Lung microvascular endothelial cell (primary cell): ENCODE measurements at regions not wholly inside any gene's neighbourhood (a gene's known extent, or its start where the extent isn't known, plus 50 kb on each side); places are given as distances from the start of the nearest gene placed in this dataset.
"Not testable (repeated sequence)": the region's sequence is repeated elsewhere in the genome, so short reads cannot be mapped to it uniquely, and the experiment has no call there.

Experiments
- DNase-seq, 2 donors: peaks; one replicate each; pipeline versions ENCODE4 v3.0.0 to v3.0.0-alpha.2; 2010; ENCODE audit warnings: low read depth in 2 of 2

DNA sequence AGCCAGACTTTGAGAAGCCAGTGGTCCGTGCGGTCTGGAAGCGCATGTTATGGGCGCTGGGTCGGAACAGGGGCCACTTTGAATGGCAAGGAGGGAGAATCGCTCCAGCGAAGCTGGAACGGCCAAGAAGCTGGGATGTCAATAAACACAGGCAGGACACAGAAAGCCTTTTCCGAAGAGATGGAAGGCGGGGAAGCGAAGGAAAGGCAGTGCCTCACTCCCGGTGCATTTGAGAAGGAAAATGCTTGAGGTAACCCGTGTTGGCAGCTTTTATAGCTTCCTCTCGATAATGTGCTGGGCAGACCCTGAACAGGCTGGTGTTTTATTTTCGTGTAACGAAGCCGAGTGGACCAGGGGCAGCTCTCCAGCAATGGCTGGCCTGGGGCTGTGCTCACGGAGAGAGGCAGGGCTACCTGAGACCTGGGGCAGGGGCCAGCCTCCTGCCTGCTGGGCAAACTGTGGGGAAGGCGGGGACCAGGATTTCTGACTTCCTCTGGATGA lies 84.2 kb upstream of the SPRY4 start:
- no peak for DNase-seq

DNA sequence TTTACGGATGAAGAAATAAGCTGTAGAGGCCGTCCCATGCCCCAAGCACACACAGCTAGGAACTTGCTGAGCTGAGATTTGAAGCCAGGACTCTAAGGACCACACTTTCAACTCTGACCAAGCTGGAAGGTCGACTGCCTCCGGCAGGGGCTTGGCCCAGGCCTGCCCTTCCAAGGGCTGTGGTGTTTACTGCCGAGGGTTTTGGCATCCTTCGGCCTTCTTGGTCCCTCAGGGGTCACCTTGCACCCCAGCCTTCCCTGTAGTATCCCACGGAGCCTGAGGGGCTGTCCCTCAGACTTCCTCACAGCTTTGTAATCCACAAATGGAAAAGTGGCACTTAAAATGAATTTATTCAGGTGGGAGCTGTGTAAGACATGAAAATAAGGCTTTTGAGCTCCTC lies 83.7 kb upstream of the SPRY4 start:
- no peak for DNase-seq

DNA sequence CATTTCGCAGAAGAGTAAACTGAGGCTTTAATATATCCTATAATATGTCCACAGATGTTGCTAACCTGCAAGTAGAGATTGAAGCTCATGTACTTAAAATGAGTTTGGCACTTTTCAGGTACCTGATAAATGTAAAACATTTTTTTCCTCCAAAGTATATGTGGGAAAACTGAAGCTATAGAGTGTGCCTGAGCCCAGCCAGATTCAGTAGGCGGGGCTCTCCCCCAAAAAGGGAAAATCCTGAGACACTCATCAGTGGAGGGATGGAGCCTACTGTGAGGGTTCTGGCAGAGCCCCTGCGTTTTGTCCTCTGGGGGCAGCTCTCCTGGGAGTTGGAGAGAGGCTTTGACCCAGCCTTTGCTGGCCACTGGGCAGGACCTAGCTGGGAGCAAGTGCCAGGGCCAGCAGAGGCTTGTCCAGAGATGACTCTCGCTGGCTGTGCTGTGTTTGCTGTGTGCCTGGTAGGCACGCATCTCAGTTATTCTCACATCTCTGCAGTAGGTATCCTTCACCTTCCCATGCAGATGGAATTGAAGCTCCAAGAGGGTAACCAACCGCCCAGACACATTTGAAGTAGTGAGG lies 81.1 kb upstream of the SPRY4 start:
- no peak for DNase-seq

DNA sequence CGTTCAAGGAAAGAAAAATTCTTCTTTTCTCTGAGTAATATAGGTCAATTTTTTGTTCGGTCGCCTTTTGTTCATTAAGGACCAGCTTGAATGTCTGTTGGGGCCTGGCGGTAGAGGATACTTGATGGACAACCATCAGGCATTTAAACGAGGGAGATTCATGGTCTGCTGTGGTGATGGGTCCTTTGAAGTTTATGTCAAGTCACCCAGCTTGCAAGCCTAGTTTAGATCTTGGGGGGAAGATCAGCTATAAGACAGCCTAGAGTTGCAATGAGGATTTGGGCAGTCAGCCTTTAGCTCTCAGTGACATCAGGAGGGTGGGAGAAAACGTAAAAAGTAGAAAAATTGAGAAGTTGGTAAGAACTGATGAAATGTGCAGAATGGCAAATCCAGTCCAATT lies 80.2 kb upstream of the SPRY4 start:
- no peak for DNase-seq

DNA sequence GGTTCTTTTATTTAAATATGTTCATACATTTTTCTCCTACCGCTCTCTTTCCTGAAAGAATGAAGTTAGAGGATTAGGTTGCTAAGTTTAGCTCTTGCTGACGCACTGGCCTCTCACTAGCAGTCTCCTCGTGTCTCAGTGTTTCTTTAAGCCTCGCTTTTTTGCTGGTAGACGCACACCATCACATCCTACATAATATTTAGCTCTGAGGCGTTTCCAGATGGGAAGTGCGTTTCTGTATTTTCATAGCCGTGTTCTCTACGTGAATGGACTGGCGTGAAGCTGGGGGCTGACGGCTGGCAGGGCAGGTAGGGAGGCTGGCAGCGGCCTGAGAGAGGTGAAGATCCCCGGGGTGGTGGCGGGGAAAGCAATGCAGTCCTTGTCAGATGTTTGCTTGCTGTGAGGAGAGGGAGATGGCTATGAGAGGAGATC lies 79.2 kb upstream of the SPRY4 start:
- no peak for DNase-seq

DNA sequence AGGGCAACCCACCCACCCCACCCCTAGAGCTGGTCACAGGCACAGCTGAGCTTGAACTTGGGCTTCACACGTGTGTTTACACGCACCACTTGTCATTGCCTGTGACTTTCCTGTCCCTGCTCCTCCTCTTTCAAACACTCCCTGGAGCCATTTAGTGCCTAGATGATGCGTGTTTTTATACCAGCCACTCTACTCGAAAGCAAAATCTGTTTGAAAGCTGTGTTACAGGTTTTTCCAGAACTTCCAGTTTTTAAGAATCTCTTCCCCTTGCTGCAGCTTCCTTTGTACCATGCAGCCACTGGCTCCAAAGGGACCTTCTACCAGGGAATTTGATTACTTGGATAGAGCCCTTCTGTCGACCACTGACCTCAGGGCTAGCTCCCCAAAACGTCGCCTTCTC lies 78.8 kb upstream of the SPRY4 start:
- no peak for DNase-seq

DNA sequence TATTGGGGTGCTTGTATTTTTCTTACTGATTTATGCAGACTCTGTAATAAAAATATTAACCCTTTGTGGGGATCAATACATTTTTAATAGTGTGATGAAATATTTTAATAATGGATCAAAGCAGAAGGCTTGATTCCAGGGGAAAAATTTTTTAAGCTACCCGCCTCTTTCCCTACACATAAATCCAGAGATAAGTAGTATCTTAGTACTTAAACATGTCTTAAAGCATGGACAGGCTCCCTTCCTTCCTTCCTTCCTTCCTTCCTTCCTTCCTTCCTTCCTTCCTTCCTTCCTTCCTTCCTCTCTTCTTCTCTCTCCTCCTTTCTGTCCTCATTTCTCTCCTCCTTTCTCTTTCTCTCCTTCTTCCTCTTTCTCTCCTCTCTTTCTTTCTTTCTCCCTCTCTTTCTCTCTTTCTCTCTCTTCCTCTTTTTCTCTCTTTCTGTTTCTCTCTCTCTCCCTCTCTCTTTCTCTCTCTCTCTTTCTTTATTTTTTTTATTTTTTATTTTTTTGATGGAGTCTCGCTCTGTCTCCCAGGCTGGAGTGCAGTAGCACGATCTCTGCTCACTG lies 78.0 kb upstream of the SPRY4 start:
- DNase-seq: no peak

DNA sequence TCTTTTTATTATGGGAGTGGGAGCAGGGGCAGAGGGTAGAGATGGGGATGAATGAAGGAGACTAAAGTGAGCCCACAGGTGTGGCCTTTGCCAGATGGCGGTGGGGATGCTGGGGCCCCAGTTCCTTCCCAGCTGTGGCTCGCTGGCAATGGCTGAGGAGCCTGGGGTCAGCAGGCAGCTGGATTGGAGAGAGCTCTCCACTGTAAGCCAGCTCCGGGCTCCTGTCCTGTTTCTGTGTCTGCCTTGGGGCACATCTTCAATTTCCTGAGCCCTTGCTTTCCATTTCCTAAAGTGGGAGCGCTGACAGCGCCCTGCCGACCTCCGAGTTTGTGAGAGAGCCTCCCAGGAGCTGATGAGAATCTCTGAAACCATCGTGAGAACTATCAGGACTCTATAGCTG lies 75.6 kb upstream of the SPRY4 start:
- no peak for DNase-seq

DNA sequence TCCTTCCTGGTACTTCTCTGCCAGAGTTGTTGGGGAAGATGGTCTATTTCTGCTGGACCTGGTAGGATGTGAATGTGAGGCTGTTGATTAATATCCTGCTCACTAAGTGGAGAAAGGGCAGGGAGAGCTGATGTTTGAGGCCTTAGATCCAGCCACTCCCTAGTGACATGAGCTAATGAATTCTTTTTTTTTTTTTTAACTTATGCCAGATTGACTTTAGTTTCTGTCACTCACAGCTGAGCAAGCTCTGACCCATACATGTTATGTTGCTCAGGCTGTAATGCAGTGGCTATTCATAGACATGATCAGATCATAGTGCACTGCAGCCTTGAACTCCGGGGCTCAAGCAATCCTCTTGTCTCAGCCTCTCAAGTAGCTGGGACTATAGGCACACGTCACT lies 75.1 kb upstream of the SPRY4 start:
- peak in 1 of 2 donors; percentile 50 for DNase-seq

DNA sequence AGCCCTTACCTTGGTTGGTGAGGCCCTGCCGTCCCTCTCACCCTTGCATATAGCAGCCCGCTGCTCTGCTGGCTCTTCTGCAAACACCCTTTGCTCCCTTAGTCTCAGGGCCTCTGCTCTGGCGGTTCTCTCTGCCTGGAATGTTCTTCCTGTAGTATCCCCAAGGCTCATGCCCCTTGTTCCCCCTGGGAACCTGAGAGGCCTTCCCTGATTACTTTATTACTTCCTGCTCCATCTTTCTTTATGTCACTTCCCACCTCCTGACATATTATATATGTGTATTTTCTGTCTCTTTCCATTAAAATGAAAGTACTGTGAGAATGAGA lies 73.9 kb upstream of the SPRY4 start:
- no peak for DNase-seq

DNA sequence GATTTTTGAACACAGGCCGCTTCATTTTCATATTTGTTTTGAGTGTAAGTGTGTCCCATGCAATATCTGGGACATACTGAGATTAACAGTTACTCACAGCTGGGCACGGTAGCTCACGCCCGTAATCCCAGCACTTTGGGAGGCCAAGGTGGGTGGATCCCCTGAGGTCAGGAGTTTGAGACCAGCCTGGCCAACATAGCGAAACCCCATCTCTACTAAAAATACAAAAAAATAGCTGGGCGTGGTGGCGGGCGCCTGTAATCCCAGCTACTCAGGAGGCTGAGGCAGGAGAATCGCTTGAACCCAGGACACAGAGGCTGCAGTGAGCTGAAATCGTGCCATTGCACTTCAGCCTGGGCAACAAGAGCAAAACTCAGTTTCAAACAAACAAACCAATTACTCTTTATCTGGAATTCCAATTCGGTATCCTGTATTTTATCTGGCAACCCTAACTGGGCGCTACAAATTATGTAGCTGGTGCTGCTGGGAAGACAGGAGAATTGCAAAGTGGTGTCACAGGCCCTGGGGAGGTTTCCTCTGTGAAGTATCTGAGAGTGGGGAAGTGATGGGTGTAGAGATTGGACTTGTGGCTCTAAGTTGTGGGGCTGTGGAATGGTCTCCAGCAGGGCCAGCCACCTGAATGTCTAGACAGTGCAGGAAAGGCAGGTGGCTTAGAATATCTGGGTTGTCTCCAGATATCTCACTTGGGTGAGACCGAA lies 73.3 kb upstream of the SPRY4 start:
- DNase-seq: not testable (repeated sequence)

DNA sequence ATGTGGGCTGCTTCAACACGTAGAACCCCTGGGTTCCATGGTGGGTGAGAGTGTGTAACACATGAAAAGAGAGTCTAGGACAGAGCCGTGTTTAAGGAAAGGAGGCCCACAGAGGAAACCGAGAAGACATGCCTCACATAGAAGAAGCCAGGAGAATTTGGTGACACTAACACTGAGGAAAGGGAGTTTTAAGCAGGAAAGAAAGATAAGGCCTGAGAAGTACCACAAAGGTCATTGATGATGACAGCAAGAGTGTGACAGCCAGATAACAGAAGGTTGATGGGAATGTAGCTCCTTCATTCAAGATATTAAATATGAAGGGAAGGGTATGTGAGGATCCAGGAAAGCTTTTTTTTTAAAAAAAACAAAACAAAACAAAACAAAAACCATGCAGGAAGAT lies 72.4 kb upstream of the SPRY4 start:
- no peak for DNase-seq

DNA sequence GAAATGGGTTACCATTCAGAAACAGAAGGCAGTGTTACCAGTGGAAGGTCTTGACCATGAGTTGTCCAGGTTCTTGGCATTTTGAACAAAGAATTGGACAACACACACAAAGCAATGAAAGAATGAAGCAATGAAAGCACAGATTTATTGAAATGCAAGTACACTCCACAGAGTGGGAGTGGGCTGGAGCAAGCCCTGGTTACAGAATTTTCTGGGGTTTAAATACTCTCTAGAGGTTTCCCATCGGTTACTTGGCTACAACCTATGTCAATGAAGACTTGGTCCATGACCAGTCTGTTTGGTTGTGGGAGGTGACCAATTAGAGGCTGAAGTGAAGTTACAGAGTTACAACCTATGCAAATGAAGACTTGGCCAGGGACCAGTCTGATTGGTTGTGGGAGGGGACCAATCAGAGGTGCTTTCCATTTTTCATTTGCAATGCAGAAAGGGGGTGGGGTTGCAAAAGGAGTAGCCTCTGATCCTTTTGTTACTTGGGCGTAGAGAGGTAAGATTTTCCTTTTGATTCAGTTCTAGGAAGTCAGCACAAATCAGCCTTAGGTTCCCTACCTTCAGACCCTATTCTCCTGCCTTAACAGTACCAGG lies 71.7 kb upstream of the SPRY4 start:
- no peak for DNase-seq

DNA sequence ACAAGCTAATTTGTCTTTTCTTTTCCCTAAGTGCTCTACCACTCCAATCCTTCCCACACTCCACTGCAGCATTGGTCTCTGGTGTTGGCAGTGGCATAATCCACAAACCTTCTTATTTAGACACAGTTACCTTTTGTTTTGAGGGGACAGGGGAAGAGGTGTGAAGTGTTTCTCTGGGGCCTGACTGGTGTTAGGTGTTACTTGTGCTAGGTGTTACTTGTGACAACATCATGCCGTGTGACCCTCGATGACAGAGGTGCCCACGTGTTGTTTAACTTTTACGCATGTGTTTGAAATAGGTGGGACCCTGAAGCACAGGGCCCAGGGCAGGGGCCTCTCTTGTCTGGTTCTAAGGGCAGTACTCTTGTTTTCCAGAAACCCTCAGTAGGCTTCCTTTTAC lies 70.5 kb upstream of the SPRY4 start:
- DNase-seq: no peak

DNA sequence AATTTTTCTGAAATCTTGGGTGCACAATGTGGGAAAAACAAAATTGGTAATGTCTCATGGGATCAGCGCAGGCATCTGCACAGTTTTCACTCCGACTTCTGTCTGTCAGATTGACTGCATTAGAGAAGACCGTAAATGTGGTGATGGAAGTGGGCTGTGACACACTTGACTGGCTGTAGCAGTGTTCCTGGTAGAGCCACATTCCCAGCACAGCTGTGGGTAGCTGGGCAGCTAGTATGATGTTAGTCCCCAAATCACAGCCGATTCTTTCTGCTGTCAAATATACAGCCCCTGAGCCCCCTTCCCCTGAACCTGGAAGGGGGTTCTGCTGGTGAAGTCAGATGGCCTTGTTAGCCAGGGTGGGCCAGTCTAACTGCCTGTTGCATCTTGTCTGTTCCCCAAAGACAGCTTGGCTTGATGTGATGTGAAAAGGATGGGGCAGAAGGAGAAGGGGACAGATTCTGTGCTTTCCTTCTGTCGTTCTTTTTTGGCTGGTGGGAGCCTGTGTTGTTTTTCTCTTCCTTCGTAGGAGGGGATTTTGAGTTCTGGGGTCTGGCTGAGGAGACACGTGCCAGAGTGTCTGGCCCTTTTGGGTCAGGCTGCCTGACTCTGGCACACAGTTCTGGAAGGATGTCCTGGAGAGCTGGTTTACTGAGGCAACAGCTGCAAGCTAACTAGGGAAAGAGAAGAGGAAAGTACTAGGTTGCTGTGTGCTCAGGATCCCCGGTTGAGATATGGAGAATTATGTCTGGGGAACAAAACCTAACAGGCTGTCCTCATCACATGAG lies 66.4 kb upstream of the SPRY4 start:
- no peak for DNase-seq

DNA sequence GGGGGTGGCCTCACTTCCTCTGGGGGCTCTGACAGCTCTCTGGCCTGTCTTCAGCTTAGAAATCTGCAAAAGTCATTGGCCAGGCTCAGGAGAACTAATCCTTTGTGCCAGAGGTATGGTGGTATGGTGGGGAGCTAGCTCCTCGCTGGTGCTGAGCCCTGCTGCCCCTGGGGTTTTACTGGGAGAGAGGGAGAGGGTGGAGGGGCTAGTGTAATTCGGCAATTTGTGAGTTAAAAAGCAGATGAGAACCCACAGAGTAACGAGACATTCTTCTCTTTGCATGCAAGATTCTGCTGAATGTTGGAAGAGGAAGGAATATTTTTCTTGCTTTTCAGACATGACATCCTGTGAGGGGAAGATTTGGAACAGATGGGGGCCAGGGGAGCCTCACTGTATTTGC lies 65.5 kb upstream of the SPRY4 start:
- no peak for DNase-seq

DNA sequence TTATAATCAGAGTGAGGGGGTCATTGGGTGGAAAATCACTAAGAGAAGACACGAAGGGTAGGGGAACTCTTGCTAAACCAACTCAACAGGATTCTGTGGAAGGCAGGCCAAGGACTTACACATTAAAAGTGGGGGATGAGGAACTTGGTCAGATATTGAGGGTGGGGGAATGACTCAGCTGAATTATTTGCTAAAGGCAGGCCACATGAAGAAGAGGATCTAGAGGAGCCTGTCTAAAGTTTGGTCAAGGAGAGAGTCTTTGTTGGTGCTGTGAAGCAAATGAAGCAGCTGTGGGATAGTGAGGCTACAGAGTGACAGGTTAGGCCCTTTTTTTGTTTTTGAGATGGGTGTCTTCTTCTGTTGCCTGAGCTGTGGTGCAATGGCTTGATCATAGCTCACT lies 63.9 kb upstream of the SPRY4 start:
- no peak for DNase-seq

DNA sequence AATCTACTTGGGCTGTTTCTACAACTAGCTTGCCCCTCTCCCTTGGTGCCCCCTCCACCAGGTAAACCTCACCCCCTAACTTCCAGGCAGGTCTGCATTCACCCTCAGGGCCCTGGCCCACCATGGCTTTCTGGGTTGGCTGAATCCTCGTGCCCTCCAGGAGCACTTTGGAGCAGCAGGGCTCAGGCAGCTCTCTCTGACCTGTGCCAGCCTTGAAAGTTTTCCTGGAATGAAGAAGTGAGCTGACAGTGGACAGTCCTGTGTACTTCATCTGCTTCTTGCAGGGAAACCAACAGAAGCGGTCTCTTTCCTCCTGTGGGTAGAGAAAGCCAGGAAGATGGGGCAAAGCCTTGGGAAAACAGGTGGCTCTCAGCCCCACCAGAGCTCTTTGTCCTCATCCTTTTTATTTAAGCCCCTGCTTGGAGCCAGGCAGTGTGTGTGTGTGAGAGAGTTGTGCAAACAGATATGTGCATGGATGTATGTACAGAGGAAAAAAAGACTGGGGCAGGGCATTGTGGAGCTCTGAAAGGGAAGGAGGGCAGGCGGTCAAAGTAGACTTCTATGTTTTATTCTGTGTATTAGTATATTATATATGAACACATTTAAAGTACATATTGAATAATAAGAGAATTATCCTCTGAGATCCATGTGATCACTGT lies 62.3 kb upstream of the SPRY4 start:
- no peak for DNase-seq

DNA sequence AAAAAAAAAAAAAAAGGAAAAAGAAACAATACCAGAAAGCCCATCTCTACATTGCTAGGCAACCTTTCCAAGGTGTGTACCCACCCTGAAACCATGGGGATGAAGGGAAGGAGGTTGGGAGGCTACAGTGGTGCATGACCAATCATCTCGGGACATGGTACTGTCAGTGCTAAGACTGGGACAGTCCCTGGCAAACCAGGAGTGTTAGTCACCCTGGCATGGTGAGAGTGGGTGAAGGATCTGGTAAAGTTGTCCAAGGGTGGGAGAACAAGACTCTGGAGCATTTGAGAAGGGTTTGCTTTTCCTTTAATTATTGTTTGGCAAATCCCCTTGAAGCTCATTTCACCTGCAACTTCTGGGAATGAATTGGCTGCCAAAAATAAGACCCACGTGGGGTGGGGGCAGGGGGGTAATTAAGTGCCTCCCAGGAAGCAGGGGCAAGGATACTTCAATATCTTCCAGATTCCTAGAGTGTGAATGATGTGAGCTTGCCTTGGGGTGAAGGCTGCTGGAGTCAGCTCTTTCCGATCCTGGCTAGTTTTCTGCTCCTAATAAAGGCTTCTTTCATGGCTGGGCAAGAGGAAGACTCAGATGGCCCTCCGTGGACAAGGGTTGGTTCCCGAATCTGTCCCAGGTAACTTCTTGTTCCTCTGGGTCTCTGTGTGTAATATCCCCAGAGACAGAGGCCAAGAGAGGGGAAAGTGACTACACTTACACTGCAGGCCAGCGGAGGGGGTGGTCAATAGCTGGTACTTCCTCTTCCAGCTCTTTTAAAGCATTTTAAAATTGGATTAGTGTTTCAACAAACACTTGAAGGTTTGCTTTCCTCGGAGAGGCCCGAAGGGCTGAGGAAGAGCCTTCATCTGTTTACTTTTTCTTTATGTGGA lies 61.6 kb upstream of the SPRY4 start:
- no peak for DNase-seq

DNA sequence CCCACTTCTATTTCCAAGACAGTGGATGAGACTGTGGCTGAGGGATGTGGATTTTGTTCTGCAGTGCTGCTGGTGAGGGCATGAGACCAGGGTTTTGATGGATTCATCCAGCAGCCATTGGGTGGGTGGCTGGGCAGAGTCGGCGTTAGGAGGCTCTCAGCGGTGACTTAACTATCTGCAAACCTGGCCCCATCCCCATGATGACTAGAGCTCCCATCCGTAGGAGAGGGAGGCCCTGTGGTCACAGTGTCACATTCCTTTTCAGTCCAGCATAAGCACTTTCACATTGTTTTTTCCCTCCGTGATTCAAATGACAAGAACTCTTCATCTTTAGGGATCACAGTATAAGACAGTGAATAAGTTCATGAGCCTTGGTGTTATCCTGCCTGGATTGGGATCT lies 60.4 kb upstream of the SPRY4 start:
- no peak for DNase-seq

DNA sequence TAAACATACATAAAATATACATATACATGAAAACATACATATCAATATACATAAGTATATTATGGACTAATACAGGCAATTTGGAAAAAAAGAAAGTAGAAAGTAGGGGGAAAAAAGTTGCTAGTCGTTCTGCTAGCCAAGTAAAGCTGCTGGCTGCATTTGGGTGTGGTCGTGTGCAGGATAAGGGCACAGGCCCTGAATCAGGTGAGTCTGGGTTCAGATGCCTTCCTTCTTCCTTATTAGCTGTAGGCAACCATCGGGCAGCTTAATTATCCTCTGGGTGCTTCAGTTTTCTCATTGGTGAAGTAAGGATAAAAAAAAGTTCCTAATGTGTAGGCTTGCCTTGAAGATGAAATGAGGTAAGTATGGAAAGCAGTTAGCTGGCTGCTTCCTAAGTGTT lies 59.2 kb upstream of the SPRY4 start:
- DNase-seq: no peak
